ENCODE measurements at regions not wholly inside any gene's neighbourhood (a gene's known extent, or its start where the extent isn't known, plus 50 kb on each side); places are given as distances from the start of the nearest gene placed in this dataset.

- TF ChIP-seq CTCF (IDR thresholded peaks at IDR 0.05; ENCODE audit: control insufficient read depth, extremely low read depth, insufficient read depth): no peak
- no peak for DNase-seq (ENCODE audit: low read depth)
- H3K4me3 ChIP-seq (ENCODE audit: low read depth, low read length): no peak overlapping the region
Measured at GRCh38 chr20:22795433-22795832, 211.1 kb upstream of the FOXA2 start.

- DNase-seq (ENCODE audit: low read depth): no peak
- no peak overlapping the region for H3K4me3 ChIP-seq (ENCODE audit: low read depth, low read length)
- TF ChIP-seq CTCF (IDR thresholded peaks at IDR 0.05; ENCODE audit: control insufficient read depth, extremely low read depth, insufficient read depth): no peak
Measured at GRCh38 chr20:22795871-22796270, 211.5 kb upstream of the FOXA2 start.

GRCh38 chr20:22796469-22797077 lies 212.2 kb upstream of the FOXA2 start:
- no peak for TF ChIP-seq CTCF (IDR thresholded peaks at IDR 0.05; ENCODE audit: control insufficient read depth, extremely low read depth, insufficient read depth)
- DNase-seq (ENCODE audit: low read depth): no peak
- no peak overlapping the region for H3K4me3 ChIP-seq (ENCODE audit: low read depth, low read length)

- no peak for DNase-seq (ENCODE audit: low read depth)
- TF ChIP-seq CTCF (IDR thresholded peaks at IDR 0.05; ENCODE audit: control insufficient read depth, extremely low read depth, insufficient read depth): no peak
- no peak overlapping the region for H3K4me3 ChIP-seq (ENCODE audit: low read depth, low read length)
Measured at GRCh38 chr20:22797103-22797502, 212.7 kb upstream of the FOXA2 start.

GRCh38 chr20:22799687-22800086 lies 215.3 kb upstream of the FOXA2 start:
- TF ChIP-seq CTCF (IDR thresholded peaks at IDR 0.05; ENCODE audit: control insufficient read depth, extremely low read depth, insufficient read depth): no peak

GRCh38 chr20:22800129-22800528 lies 215.8 kb upstream of the FOXA2 start:
- no peak for DNase-seq (ENCODE audit: low read depth)
- no peak overlapping the region for H3K4me3 ChIP-seq (ENCODE audit: low read depth, low read length)
- no peak for TF ChIP-seq CTCF (IDR thresholded peaks at IDR 0.05; ENCODE audit: control insufficient read depth, extremely low read depth, insufficient read depth)

More at GRCh38 chr20:22799687-22800086, 215.3 kb upstream of the FOXA2 start:
- no peak for DNase-seq (ENCODE audit: low read depth)
- H3K4me3 ChIP-seq (ENCODE audit: low read depth, low read length): no peak overlapping the region

- no peak overlapping the region for H3K4me3 ChIP-seq (ENCODE audit: low read depth, low read length)
- no peak for DNase-seq (ENCODE audit: low read depth)
- no peak for TF ChIP-seq CTCF (IDR thresholded peaks at IDR 0.05; ENCODE audit: control insufficient read depth, extremely low read depth, insufficient read depth)
Measured at GRCh38 chr20:22801528-22801927, 217.2 kb upstream of the FOXA2 start.
